ENCODE measurements at regions not wholly inside any gene's neighbourhood (a gene's known extent, or its start where the extent isn't known, plus 50 kb on each side); places are given as distances from the start of the nearest gene placed in this dataset.

GRCh38 chr3:22916933-22917332 is 286.2 kb upstream of the UBE2E2 start:
- FAIRE-seq = no peak
- Histone ChIP-seq H3K56ac (replicated peaks; ENCODE audit: insufficient read length, low read depth, low read length) (no peak overlapping the region), H3K9me3 (ENCODE audit: insufficient read depth in 2 of 2, low read depth in 1 of 2, low read length in 1 of 2) (no peaks in the 10 kb centered on the region), H3K4ac (replicated peaks; ENCODE audit: insufficient read length, low read depth, low read length) (no peak overlapping the region), H3K36me3 (ENCODE audit: control insufficient read depth in 2 of 4, insufficient read depth in 4 of 4, low read length in 3 of 4) (no peaks in the 10 kb centered on the region), H2AFZ (ENCODE audit: low read length) (no peak overlapping the region), H4K8ac (ENCODE audit: extremely low read depth, insufficient read depth, low read length) (no peak overlapping the region), H3K27me3 (replicated peaks in 1 of 4; ENCODE audit: control insufficient read depth in 3 of 4, extremely low read depth in 1 of 4, insufficient read depth in 3 of 4, low read length in 3 of 4) (no peaks in the 10 kb centered on the region), H3K14ac (ENCODE audit: insufficient read length) (no peak overlapping the region), H3K18ac (ENCODE audit: extremely low read depth, low read length) (no peak overlapping the region), H3K23ac (ENCODE audit: insufficient read length) (no peak overlapping the region), H4K5ac (ENCODE audit: insufficient read length, low read depth, low read length) (no peak overlapping the region), H3K79me1 (ENCODE audit: low read depth, low read length) (no peaks in the 10 kb centered on the region), H4K20me1 (replicated peaks in 1 of 2; ENCODE audit: control insufficient read depth in 1 of 2, insufficient read depth in 2 of 2, low read length in 2 of 2) (no peaks in the 10 kb centered on the region), H4K91ac (replicated peaks; ENCODE audit: insufficient read length, low read length) (no peak overlapping the region), H3K79me2 (ENCODE audit: control insufficient read depth in 1 of 2, insufficient read depth in 2 of 2, low read length in 2 of 2) (no peaks in the 10 kb centered on the region), H3K9ac (replicated peaks in 1 of 4; ENCODE audit: extremely low read depth in 1 of 4, low read depth in 3 of 4, low read length in 3 of 4) (no peak overlapping the region), H2BK15ac (ENCODE audit: low read length) (no peak overlapping the region), H2AK5ac (ENCODE audit: low read depth, low read length) (no peak overlapping the region), H2BK5ac (ENCODE audit: low read depth, low read length) (no peak overlapping the region), H3K27ac (ENCODE audit: low read depth, low read length) (no peak overlapping the region), H2BK20ac (ENCODE audit: low read length) (no peak overlapping the region), H3K4me1 (replicated peaks in 1 of 4; ENCODE audit: control insufficient read depth in 3 of 4, insufficient read depth in 4 of 4, low read length in 3 of 4) (no peaks in the 10 kb centered on the region), H2BK12ac (ENCODE audit: low read depth, low read length) (no peak overlapping the region), H3K4me2 (ENCODE audit: insufficient read depth in 1 of 2, low read depth in 2 of 2, low read length in 2 of 2) (no peak overlapping the region), H3K23me2 (ENCODE audit: low read depth, low read length) (no peaks in the 10 kb centered on the region; the same call in 1 of the 2 replicates), H2BK120ac (replicated peaks; ENCODE audit: low read depth, low read length) (no peak overlapping the region), H3K4me3 (ENCODE audit: extremely low read depth in 1 of 4, insufficient read depth in 2 of 4, low read depth in 3 of 4, low read length in 4 of 4) (no peak overlapping the region)
- ChIA-PET POLR2A (ENCODE audit: partially characterized antibody) (no interaction called here), CTCF (ENCODE audit: partially characterized antibody) (interaction anchor here (0.7 to 1.8 kb wide), 3 partner anchors 7 to 20 kb away, joined by 3 to 7 read pairs (median 4); no protein-coding TSS in a partner anchor)
- WGBS, 2 experiments (ENCODE audit: extremely low coverage in 1 of 2, insufficient coverage in 1 of 2, insufficient read length in 1 of 2, insufficient replicate concordance in 2 of 2, low coverage in 1 of 2, low lambda C conversion rate in 2 of 2, missing lambda C conversion rate in 1 of 2) = 87% methylated on average over 2 of the region's 2 CpGs; no CpG with 5 or more reads in 1 of the 2 experiments
- DNase-seq (ENCODE audit: low read depth in 1 of 2, low spot score in 2 of 2) = no peak
- no peak for TF ChIP-seq TAF7 (optimal IDR thresholded peaks at IDR 0.05; ENCODE audit: borderline replicate concordance, low read depth, low read length)
- TF ChIP-seq MAFK (IDR thresholded peaks at IDR 0.05; ENCODE audit: low read depth, low read length) = peak; percentile 45; the same call in 1 of the 2 replicates

Data from H1 (cell line).